Adrenal gland (tissue), 9 donors: ENCODE measurements at regions not wholly inside any gene's neighbourhood (a gene's known extent, or its start where the extent isn't known, plus 50 kb on each side); places are given as distances from the start of the nearest gene placed in this dataset.

ENCODE experiments used
- DNase-seq, 7 donors: peaks; one replicate each; pipeline ENCODE4 v3.0.0-alpha.2; 2019 to 2020
- H3K27ac ChIP-seq, 5 donors: fragments of 200-600 bp; sonication (generic) in 4 of 5; 1 replicate in 3 of 5; 2 replicates in 2 of 5; pipeline versions ENCODE4 v1.5.1 to v1.8.0; 2016 to 2020; ENCODE audit warnings: mild to moderate bottlenecking in 1 of 5
- H3K27me3 ChIP-seq: fragments of 200-600 bp; 2 replicates; pipeline ENCODE4 v1.8.0; 2021
- H3K36me3 ChIP-seq, 2 donors: fragments of 200-600 bp; replicated peaks in 1 of 2; 1 replicate in 1 of 2; 2 replicates in 1 of 2; pipeline versions ENCODE4 v1.5.1 to v1.8.0; 2018 to 2022
- H3K4me1 ChIP-seq, 2 donors: fragments of 200-600 bp; replicated peaks in 1 of 2; 1 replicate in 1 of 2; 2 replicates in 1 of 2; pipeline versions ENCODE4 v1.5.1 to v1.8.0; 2018 to 2021
- H3K4me3 ChIP-seq, 4 donors: fragments of 200-600 bp; sonication (generic) in 3 of 4; one replicate each; pipeline ENCODE4 v1.5.1; 2016 to 2018
- H3K9me3 ChIP-seq, 3 donors: fragments of 200-600 bp; sonication (generic) in 1 of 3; replicated peaks in 1 of 3; 1 replicate in 2 of 3; 2 replicates in 1 of 3; pipeline versions ENCODE4 v1.5.1 to v1.8.0; 2016 to 2021
- CTCF ChIP-seq, 6 experiments: fragments of 450-650 bp in 4 of 6; fragments of 200-600 bp in 2 of 6; sonication (generic) in 1 of 6; IDR thresholded peaks; 1 replicate in 5 of 6; 2 replicates in 1 of 6; pipeline versions ENCODE4 v1.5.1 to v1.8.0; 2016 to 2021; ENCODE audit warnings: antibody characterized with exemption in 6 of 6, mild to moderate bottlenecking in 2 of 6, moderate library complexity in 1 of 6
- POLR2A ChIP-seq, 2 donors: fragments of 450-650 bp; IDR thresholded peaks; one replicate each; pipeline ENCODE4 v1.6.1; 2017; ENCODE audit warnings: antibody characterized with exemption in 2 of 2, mild to moderate bottlenecking in 2 of 2, moderate library complexity in 1 of 2
- WGBS, 4 donors: extraction: QIAGEN DNeasy Blood & Tissue Kit in 2 of 4; methylation state at CpG; one replicate each; pipeline versions ENCODE4 v1.1.5 to v1.1.7; 2013 to 2017; 5-methylcytosine and 5-hydroxymethylcytosine counted together
- intact Hi-C, 2 donors: fragments of 100-400 bp; cut with DNase I; formaldehyde crosslinking; loops; one replicate each; pipeline versions ENCODE4 v1.14.1 to v1.15.0; 2022 to 2023
- donor health status: healthy with polysubstance abuse.
- donor health status: Bipolar disorder and iron deficiency.
- donor health status: DM: yes; HTN: yes; CAD: no.
- donor health status: DM: no; HTN: no; CAD: no.
- donor health status: DM: no; HTN: no; CAD: no.

- intact Hi-C loops = loop anchor here in 1 of 2 donors (10.0 kb wide), 1 partner anchor 52 kb away; no protein-coding TSS in a partner anchor
- Histone ChIP-seq H3K36me3 (no peaks in the 10 kb centered on the region), H3K4me3 (no peak overlapping the region), H3K27me3 (no peaks in the 10 kb centered on the region), H3K27ac (no peak overlapping the region), H3K9me3 (no peaks in the 10 kb centered on the region), H3K4me1 (no peaks in the 10 kb centered on the region)
- 83 to 100% (median 93%) methylated on average over 4 of the region's 4 CpGs for WGBS, 4 donors
- DNase-seq = no peak
- TF ChIP-seq POLR2A (IDR thresholded peaks at IDR 0.05) (no peak), CTCF (IDR thresholded peaks at IDR 0.05) (no peak)
Observed at GRCh38 chr1:8163039-8163438, 136.9 kb upstream of the ERRFI1 start.

- intact Hi-C loops = loop anchor here in 1 of 2 donors (10.0 kb wide), 1 partner anchor 53 kb away; no protein-coding TSS in a partner anchor
- no peak for TF ChIP-seq CTCF (IDR thresholded peaks at IDR 0.05)
- no peak for TF ChIP-seq POLR2A (IDR thresholded peaks at IDR 0.05)
- Histone ChIP-seq H3K4me1 (no peaks in the 10 kb centered on the region), H3K27ac (no peak overlapping the region), H3K36me3 (no peaks in the 10 kb centered on the region), H3K4me3 (no peak overlapping the region), H3K9me3 (no peaks in the 10 kb centered on the region), H3K27me3 (no peaks in the 10 kb centered on the region)
- WGBS, 4 donors = 90 to 94% (median 92%) methylated on average over 7 of the region's 7 CpGs
- no peak for DNase-seq
Observed at GRCh38 chr1:8162168-8162567, 136.1 kb upstream of the ERRFI1 start.

- intact Hi-C loops = loop anchor here in 1 of 2 donors (10.0 kb wide), 1 partner anchor 53 kb away; no protein-coding TSS in a partner anchor
- no peaks in the 10 kb centered on the region for H3K36me3 ChIP-seq
- TF ChIP-seq CTCF (IDR thresholded peaks at IDR 0.05) (no peak), POLR2A (IDR thresholded peaks at IDR 0.05) (no peak)
- no peaks in the 10 kb centered on the region for H3K27me3 ChIP-seq
- no peaks in the 10 kb centered on the region for H3K4me1 ChIP-seq
- no peak for DNase-seq
- no peaks in the 10 kb centered on the region for H3K9me3 ChIP-seq
- WGBS, 4 donors = 76 to 81% (median 77%) methylated on average over 9 of the region's 9 CpGs
- H3K27ac ChIP-seq = no peak overlapping the region
- no peak overlapping the region for H3K4me3 ChIP-seq
Observed at GRCh38 chr1:8161546-8162105, 135.5 kb upstream of the ERRFI1 start.

- TF ChIP-seq POLR2A (IDR thresholded peaks at IDR 0.05) (no peak), CTCF (IDR thresholded peaks at IDR 0.05) (no peak)
- no peaks in the 10 kb centered on the region for H3K27me3 ChIP-seq
- no peaks in the 10 kb centered on the region for H3K9me3 ChIP-seq
- H3K36me3 ChIP-seq = no peaks in the 10 kb centered on the region
- intact Hi-C loops = loop anchor here in 1 of 2 donors (10.0 kb wide), 1 partner anchor 55 kb away; no protein-coding TSS in a partner anchor
- no peak overlapping the region for H3K4me3 ChIP-seq
- DNase-seq = no peak
- WGBS, 4 donors = 88 to 96% (median 90%) methylated on average over 4 to 8 of the region's 8 CpGs
- H3K27ac ChIP-seq = no peak overlapping the region
- no peaks in the 10 kb centered on the region for H3K4me1 ChIP-seq
Observed at GRCh38 chr1:8159470-8160024, 133.4 kb upstream of the ERRFI1 start.
